COLO668 (cell line): ENCODE measurements at regions not wholly inside any gene's neighbourhood (a gene's known extent, or its start where the extent isn't known, plus 50 kb on each side); places are given as distances from the start of the nearest gene placed in this dataset.

ENCODE experiments used
- DNase-seq: peaks from one replicate; lab custom pipeline; 2025; ENCODE audit not compliant: unreplicated experiment; lab: John Stamatoyannopoulos, UW

DNA sequence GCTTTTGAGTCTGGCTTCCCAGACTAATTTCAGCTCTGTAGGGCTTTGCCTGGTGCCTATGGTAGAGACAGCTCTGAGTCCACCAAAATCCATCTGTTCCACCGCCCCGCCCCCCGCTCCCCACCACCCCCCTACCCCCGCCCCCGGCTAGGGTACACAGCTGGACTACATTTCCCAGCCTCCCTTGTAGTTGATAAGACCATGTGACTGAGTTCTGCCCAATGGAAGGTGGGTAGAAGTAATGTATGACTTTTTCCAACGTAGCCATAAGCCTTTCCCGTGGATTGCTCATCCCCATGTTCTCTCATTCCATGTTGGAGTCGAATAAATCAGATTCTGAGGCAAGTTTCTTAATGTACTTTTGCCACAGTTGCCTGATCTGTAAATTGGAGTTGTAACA is 786.7 kb upstream of the EEF2KMT start:
- DNase-seq: no peak

DNA sequence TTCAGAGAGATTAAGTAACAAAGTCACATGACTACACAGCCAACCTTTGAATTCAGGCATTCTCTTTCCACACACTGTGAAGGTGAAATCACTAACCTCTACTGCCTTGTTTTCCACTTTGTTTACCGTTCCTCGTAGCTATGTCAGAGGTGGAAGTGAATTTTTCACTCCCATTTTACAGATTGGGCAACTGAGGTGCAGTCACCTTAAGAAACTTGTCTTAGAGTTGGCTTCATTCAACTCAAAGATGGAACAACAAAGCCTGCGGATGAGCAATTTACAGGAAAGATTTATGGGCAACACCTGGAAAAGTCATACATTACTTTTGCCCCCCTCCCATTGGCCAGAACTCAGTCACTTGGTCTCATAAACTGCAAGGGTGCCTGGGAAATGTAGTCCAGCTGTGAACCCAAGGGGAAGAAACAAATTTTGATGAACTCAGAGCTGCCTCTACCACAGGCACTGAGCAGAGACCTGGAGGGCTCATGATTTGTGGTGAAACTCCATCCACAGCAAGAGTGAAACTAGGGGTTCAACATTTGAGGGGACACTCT is 784.6 kb upstream of the EEF2KMT start:
- DNase-seq: no peak

DNA sequence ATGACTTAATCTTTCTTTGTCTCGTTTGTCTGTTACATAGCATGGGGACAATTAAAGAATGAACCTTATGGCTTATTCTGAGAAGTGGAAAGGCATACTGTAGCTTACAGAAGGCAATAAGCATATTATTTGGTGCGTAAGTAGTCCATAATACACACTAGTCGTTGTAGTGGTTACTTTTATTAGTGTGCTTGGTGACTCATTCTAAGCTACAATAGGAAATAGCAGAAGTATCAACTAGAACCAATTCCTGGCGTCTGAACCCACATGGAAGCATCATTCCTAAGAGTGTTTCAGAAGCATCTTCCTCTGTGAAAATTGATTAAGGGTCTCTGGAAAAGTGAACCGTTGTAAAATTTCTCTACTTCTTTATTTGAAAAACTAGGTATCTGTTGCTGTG is 777.8 kb upstream of the EEF2KMT start:
- no peak for DNase-seq

DNA sequence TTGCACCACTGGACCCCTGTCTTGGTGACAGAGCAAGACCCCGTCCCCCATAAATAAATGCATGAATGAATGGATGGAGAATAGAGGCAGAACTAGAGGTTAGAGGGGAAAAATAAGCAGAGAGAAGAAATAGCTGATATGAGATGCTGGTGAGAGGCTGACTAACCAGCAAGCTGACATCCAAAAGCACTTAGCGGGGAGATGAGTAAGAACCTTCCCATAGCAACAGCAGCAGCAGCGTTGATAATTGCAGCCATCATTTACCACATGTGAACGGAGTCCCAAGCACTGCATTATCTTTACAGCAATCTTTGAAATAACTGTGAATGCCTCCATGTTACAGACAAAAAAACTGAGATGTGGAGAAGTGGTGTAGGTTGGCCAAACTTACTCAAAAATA is 777.3 kb upstream of the EEF2KMT start:
- no peak for DNase-seq

DNA sequence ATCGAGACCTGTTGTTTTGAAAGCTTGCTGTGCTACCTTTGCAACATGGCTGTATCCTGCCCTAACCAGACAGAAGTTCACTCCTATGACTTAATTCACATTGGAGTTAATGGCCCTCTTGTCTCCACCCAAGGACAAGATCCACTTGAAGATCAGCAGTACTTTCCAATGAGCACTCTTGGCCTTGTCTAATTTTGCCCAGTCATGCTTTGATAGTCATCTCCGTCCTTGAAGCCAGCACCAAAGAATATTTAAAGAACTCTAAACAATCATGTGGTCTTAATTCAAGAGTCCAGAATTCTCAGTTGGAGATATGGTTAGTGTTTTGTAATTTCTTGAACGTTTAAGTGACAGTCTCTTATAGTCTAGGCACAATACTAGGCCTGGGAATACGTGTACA is 775.6 kb upstream of the EEF2KMT start:
- DNase-seq: no peak

DNA sequence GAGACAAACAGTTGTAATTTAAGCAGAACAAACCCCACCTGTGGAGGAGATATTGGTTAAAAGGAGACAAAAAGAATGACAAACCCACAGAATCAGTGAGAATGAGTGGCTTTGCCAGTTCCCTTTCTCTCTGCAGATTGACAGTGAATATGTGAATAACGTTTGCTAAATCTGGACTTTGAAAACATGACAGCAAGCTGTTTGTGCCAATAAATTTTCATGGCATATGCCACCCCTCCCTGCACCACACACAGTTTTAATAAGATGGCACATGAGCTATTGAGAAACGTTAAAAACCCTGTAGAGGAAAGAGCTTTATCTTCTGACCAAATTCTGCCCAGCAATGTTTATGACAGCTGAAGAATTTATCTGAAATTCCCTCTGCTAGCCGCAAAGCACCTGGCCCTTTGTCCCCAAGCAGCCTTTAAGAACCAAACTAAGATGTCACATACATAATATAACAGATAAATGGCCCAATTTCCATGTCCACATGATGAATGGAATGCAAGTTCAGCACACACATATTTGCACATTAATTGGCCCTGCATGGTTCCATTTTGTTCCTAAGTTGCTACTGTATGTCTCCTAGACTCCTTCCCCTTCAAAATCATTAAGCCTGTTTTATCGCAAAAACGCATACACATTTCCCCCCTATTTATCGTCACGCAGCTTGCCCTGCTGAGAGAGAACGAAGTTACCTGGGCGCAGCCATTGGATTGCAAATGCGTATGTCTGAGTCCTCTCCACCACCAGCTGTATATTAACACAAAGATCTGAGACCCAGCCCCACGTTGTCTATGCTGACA is 773.5 kb upstream of the EEF2KMT start:
- DNase-seq: no peak

DNA sequence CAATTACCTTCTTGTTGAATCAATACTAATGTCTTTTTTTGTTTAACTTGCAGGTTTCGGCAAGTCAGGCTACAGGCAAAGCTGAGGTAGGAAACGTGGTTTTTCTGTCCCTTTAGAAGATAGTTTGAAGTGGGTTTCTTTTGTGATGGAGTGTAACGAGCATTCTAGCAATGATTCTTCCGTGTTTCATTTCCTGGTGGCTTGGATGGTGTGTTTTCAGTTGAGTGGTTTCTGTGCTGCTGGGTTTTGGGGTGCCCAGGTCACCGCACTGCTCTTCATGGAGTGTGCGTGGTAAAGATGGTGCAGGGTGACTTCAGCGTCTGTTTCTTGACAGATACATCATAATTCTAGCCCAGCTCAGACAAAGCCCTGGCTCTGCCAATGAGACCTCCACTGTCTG is 769.7 kb upstream of the EEF2KMT start:
- no peak for DNase-seq

DNA sequence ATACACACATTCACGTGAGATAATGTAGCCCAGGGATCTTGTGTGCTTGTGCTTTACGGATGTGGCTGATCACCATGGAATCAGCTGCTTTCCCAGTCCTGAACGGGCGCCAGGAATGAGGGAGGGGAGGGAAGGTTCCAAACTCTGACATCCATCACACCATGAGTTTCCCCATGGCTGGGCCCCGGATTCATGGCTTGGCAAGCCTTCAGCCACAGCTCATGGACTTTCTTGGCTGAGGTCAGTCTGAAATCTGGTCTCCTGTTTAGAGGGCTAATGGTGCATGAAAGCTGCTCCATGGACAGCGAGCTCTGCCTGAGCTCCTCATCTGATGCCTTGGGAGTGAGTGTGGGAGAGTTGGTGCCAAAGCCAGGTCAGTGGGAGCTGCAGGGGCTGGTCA is 767.6 kb upstream of the EEF2KMT start:
- DNase-seq: no peak

DNA sequence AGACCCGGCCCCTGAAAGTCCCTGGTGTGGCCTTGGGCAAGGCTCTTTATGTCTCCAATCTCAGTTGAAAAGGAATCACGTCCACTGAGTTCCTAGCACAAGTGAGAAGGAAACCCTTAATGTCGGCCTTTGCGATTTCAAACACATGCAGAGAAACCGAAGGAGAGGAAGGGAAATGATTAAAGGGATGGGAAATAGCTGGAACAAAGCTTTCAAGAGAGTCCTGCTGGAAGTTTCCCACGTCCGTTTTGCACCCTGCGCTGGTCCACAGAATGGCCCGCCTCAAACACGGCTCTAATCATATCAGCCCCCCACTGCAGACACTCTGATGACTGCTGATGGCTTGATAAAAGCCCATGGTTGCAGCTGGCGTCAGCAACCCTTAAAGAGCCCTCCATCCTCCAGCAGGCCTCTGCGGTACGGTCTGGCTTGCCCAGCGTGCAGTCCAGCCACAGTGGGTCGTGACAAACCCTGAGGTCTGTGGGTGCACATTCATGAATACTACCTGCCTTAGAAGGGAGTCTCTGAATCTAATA is 765.5 kb upstream of the EEF2KMT start:
- no peak for DNase-seq

DNA sequence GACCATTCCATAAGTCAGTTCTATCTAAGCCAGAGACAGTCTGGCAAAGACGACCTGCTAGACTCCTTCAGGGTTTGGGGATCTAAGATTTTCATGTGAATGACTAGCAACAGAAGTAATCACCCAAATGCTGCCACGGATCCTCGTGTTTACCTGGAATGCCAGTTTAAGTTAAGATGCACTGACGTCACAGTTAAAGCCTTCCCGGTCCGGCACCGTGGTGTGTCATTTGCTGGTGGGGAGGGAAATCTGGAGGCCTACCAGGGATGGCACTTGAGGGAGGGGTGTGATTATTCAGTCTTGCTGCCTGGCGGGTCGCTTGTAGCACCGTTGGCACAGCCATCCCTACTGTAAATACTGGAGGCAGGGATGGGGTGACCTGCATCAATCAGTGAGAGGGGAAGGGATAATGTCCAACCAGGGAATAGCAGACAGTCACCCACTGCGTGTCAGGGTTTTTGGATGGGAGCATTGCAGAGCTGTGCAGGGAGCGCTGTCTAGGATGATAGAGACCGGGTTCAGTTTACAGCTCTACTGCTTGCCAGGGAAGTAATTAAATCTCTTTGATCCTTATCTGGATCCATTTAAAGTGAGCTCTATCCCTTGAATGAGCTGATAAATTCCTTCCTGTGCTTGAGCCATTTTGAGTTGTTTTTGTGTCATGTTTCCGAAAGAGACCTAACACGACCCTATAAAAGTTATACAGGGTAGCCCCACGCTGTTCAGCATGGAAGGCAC is 764.7 kb upstream of the EEF2KMT start:
- DNase-seq: no peak

DNA sequence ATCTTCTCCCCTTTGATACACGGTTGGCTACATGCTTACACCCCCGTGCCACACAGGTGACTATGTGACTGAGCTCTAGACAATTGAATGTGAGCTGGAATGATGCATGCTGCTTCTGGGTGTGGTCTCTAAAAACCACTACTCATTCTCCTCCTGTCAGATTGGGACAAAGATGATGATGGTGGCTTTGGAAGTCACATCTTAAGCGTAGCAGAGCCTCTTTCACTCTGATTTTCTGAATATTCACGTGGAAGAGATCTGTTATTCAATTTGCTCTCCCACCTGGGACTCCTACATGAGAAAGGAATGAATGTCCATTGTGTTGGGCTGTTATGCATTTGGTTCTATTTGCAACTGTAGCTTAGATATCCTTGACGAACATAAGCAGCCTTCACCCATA is 763.6 kb upstream of the EEF2KMT start:
- no peak for DNase-seq

DNA sequence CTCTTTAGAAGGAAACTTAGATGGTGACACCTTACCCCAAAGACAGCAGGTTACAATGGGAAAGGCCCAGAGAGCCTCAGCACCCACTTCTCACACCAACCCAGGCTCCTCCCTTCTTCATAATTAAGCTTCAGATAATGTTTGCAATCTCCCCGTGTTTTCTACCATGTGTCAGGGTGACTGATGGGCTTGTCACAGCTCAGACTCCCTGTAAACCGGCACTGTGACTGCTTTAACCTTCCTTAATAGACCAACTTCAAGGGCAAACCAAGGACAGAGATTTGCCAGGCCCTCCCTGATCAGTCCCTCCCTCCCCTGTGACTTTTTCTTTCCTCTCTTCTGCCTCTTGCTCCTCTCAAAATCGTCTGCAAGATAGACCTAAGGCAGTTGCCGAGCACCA is 760.6 kb upstream of the EEF2KMT start:
- DNase-seq: no peak

DNA sequence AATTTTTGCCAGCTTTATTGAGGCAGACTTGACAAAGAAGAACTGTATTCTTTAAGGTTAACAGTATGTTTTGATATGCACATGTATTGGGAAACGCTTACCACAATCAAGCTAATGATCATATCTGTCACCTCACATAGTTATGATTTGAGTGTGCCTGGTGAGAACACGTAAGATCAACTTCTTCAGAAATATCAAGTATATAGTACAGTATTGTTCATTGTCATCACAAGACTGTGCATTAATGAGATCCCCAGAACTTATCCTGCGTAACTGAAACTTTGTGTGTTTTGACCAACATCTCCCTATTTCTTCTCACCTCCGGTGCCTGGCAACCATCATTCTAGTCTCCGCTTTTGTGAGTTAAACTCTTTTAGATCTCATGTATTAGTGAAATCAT is 756.4 kb upstream of the EEF2KMT start:
- no peak for DNase-seq

DNA sequence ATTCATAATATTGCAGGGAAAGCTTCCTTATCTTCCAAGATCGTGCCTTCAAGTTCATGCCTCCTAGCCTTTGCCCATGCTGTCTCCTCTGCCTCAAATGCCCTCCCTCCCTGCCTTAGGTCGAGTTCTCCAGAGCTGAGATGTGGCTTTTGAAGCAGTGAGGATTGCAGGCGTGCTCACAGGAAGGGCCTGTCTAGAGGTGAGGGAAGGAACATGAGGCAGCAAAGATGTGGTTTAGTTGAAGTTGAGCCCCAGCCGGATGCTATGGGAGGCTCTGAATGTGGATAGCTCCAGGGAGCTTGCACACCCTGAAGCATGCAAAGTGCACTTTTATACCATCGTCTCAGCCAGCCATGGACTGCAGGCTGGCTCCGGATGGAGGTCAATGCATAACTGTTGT is 754.6 kb upstream of the EEF2KMT start:
- DNase-seq: no peak

DNA sequence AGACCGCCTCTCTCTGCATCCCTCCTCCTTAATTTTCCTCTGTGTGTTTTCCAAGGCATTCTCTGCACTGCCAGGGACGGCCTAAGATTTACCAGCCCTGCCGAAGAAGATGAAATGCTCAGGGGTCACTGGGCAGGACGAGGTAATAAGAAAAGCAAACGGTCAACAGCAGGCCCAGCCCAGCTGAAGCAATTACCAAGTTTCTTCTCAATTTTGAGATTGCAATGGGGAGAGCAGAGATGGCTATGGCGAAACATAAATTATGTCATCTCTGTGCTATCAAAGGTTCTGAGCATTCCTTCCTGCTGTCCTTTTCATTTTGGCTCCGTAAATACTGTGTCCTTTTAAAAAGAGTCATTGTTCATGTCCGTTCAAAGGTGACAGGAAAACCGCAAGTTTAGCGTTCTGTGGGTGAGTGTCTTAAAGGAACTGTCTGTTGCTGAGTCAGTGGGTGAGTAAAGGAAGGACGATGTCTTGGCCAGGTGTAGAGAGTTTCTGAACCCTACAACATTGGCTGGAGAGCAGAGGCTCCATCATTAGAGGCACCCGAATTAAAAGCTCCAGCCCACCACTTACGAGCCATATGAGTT is 753.9 kb upstream of the EEF2KMT start:
- DNase-seq: no peak

DNA sequence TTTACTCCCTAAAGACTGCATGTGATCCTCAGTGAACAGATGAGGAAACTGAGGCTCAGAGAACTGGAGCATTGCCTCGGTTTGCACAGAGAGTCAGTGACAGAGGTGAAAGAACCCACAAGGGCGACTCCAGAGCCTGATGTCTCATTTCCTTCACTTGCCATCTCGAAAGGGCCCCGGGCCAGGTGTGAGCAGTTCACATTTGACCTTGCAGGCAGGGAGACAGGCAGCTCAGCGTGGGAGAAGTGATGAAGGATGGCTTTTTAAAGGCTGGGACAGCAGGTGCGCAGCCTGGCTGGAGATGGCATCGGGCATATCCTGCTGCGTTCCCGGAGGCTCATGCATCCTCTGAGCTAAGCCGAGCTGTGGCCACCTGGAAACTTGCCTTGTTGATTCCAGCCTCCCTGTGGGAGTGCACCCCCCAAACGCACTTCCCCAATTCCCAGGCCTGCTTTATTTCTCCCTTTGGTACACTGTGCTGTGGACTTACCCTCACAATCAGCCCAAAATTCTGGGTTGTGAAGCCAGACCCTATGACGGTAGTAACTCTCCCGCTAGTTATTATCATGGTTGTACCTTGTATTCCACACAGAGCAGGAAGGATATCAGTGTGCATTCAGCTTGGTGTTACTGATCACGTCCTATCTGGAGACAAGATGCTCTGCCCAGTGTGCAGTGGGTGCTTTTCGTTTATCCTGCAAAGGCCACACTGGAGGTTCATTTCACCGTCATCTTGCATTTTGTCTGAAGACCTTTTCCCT is 753.2 kb upstream of the EEF2KMT start:
- no peak for DNase-seq

DNA sequence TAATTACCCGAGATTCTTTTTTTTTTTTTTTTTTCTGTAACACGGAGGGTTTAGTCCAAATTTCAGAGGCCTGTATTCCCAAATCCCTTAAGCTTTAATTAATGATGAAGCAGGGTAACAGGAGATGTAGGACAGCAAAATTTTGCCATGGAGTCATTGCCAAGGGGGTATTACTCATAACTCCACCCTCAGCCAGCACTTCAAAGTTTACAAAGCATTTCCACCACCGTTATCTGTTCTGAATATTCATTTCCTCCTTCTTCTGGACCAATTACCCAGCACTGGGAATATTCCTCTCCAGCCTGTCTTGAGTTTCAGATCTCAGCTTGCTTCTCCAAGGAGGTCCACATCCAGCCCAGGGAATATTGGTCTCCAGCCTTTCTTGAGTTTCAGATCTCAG is 747.5 kb upstream of the EEF2KMT start:
- no peak for DNase-seq

DNA sequence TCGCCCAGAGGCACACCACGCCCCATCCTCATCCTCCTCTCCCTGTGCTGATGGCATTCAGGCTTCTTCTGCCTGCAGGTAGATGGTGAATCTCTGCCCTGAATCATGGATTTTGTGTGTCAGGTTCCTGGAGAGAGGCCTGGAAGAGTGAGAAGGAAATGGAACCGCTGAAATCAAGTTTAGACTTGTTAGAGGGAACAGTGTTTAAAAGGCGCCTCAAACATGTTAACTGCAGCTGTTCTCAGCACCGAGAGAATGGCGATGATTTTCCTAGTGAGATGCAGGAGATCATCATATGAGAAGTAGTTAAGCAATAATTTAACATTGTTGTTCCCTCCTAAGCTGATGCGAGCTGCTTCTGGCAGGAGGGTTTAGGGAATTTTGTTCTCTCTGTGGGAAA is 744.4 kb upstream of the EEF2KMT start:
- DNase-seq: no peak

DNA sequence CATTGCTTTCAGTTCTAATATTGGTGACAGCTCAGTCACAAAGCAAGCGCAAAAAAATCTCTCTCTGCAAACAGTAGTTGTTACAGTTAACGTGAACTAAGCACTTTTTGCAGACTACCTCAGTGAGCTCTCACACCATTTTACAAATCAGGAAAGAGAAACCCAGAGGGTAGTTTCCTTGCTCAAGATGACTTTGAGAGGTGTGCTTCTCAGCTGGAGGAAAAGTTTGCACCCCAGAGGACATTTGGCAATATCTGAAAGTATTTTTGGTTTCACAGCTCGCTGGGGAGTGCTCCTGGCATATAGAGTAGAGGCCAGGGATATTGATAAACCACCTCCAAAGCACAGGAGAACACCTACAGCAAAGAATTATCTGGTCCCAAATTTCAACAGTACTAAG is 741.1 kb upstream of the EEF2KMT start:
- no peak for DNase-seq

DNA sequence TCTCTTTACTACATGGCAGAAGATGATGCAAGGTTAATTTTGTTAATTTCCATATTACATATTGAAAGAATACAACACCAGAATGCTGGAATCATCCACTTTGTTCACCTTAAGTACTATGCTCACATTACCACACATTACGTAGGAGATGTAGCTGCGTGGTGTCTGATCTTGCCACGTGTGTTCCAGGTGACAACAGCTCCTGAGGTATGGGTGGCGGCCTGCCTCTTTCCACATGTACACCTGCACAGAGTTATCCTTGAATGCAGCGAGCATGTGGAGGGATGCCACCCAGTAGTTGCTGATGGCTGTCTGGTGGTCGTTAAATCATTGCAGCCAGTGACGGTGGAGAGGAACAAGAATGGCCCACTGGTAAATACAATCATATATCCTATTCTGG is 740.5 kb upstream of the EEF2KMT start:
- DNase-seq: no peak
